Breast epithelium (tissue), 4 donors: ENCODE measurements at regions not wholly inside any gene's neighbourhood (a gene's known extent, or its start where the extent isn't known, plus 50 kb on each side); places are given as distances from the start of the nearest gene placed in this dataset.

ENCODE experiments used
- DNase-seq, 2 donors: peaks; one replicate each; pipeline ENCODE4 v3.0.0-alpha.2; 2019; ENCODE audit warnings: low spot score in 2 of 2
- H3K27ac ChIP-seq, 2 donors: fragments of 200-600 bp; sonication (generic) in 1 of 2; one replicate each; pipeline ENCODE4 v1.5.1; 2016 to 2019; ENCODE audit warnings: mild to moderate bottlenecking in 1 of 2
- H3K27me3 ChIP-seq, 2 donors: fragments of 200-600 bp; sonication (generic) in 1 of 2; one replicate each; pipeline versions ENCODE4 v1.5.1 to v1.6.0; 2017 to 2019; ENCODE audit warnings: control low read depth in 1 of 2, mild to moderate bottlenecking in 1 of 2
- H3K36me3 ChIP-seq: fragments of 200-600 bp; one replicate; pipeline ENCODE4 v1.5.1; 2019
- H3K4me1 ChIP-seq, 2 donors: fragments of 200-600 bp; sonication (generic); one replicate each; pipeline ENCODE4 v1.5.1; 2016 to 2019; ENCODE audit warnings: control low read depth in 1 of 2
- H3K4me3 ChIP-seq, 3 donors: fragments of 200-600 bp; sonication (generic); 1 replicate in 2 of 3; 2 replicates in 1 of 3; pipeline ENCODE4 v1.5.1; 2016 to 2019; ENCODE audit warnings: mild to moderate bottlenecking in 3 of 3, moderate library complexity in 2 of 3
- H3K9me3 ChIP-seq, 2 donors: fragments of 200-600 bp; sonication (generic) in 1 of 2; one replicate each; pipeline ENCODE4 v1.5.1; 2016 to 2019; ENCODE audit warnings: control low read depth in 1 of 2
- POLR2A ChIP-seq: fragments of 450-650 bp; IDR thresholded peaks from one replicate; pipeline ENCODE4 v1.6.1; 2016; ENCODE audit warnings: antibody characterized with exemption, mild to moderate bottlenecking, moderate library complexity
- POLR2AphosphoS5 ChIP-seq, 3 donors: sonication (generic); formaldehyde crosslinking; IDR thresholded peaks; one replicate each; pipeline ENCODE4 v1.6.1; 2017; ENCODE audit warnings: antibody characterized with exemption in 3 of 3
- intact Hi-C: fragments of 100-400 bp; cut with DNase I; formaldehyde crosslinking; loops from one replicate; pipeline ENCODE4 v1.15.1; 2023; ENCODE audit warnings: low total_unique reads
- TF ChIP-seq, protein P1 (sequence below), 3 donors: fragments of 450-650 bp; IDR thresholded peaks; one replicate each; pipeline ENCODE4 v1.5.1; 2016 to 2017; ENCODE audit warnings: antibody characterized with exemption in 3 of 3, mild to moderate bottlenecking in 3 of 3, moderate library complexity in 3 of 3

- Histone ChIP-seq H3K27ac (no peak overlapping the region), H3K4me1 (no peaks in the 10 kb centered on the region), H3K36me3 (no peaks in the 10 kb centered on the region), H3K4me3 (no peak overlapping the region), H3K9me3 (no peaks in the 10 kb centered on the region), H3K27me3 (no peaks in the 10 kb centered on the region)
- TF ChIP-seq POLR2A (no peak), POLR2AphosphoS5 (IDR thresholded peaks at IDR 0.05) (no peak)
- TF ChIP-seq, protein P1, sequence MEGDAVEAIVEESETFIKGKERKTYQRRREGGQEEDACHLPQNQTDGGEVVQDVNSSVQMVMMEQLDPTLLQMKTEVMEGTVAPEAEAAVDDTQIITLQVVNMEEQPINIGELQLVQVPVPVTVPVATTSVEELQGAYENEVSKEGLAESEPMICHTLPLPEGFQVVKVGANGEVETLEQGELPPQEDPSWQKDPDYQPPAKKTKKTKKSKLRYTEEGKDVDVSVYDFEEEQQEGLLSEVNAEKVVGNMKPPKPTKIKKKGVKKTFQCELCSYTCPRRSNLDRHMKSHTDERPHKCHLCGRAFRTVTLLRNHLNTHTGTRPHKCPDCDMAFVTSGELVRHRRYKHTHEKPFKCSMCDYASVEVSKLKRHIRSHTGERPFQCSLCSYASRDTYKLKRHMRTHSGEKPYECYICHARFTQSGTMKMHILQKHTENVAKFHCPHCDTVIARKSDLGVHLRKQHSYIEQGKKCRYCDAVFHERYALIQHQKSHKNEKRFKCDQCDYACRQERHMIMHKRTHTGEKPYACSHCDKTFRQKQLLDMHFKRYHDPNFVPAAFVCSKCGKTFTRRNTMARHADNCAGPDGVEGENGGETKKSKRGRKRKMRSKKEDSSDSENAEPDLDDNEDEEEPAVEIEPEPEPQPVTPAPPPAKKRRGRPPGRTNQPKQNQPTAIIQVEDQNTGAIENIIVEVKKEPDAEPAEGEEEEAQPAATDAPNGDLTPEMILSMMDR (IDR thresholded peaks at IDR 0.05), result no peak
- intact Hi-C loops, result no loop called here
- DNase-seq, result no peak
Observed at GRCh38 chr1:195903203-195903602, 705.0 kb downstream of the KCNT2 start.

DNA sequence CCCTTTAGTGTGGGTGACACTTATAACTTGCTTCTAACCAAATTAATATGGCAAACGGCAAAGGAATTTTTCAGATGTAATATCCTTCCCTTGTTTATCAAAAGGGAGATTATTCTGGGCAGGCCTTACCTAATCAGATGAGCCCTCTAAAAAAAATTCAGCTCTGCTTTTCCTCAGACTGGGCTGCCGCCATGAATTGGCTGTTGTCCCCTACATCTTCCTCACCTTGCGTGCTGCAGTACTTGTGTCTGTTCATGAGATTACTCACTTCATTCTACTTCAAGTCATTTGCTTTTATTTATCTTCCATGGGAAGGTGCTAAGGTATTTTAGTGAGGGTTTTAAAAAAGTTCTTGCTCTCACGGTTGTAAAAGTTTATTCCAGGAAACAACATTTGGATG lies 705.5 kb downstream of the KCNT2 start:
- TF ChIP-seq, protein P1 (IDR thresholded peaks at IDR 0.05), result no peak
- TF ChIP-seq POLR2AphosphoS5 (IDR thresholded peaks at IDR 0.05) (no peak), POLR2A (no peak)
- H3K27ac ChIP-seq, result no peak overlapping the region
- no peaks in the 10 kb centered on the region for H3K9me3 ChIP-seq
- no peak overlapping the region for H3K4me3 ChIP-seq
- H3K36me3 ChIP-seq, result no peaks in the 10 kb centered on the region
- no peaks in the 10 kb centered on the region for H3K4me1 ChIP-seq
- H3K27me3 ChIP-seq, result no peaks in the 10 kb centered on the region
- DNase-seq, result no peak
- intact Hi-C loops, result no loop called here

DNA sequence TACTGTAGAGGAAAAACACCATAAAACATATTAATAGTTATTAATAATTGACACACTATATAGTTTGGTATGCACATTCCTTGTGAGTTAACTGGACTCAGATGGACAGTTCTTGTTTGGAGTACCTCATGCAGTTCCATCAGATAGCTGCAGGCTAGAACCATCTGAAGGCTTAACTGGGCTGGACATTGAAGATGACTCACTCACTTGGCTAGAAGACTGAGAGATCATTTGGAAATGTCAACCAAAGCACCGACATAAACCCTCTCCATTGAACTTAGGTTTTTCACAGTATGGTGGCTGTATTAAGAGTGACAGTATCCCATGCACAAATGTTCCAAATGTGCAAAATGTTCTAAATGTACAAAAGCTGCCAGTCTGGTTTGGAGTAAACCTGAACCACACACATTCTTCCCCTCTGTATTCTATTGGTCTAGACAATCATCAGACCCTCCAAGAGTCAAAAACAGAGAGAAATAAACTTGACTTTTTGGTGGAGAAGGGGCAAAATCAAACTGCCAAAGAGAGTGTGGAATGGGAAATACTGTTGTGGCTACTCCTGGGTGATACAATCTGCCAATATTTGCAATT lies 708.4 kb downstream of the KCNT2 start:
- intact Hi-C loops, result no loop called here
- H3K4me3 ChIP-seq, result no peak overlapping the region
- H3K9me3 ChIP-seq, result no peaks in the 10 kb centered on the region
- no peaks in the 10 kb centered on the region for H3K4me1 ChIP-seq
- DNase-seq, result no peak
- no peak overlapping the region for H3K27ac ChIP-seq
- no peaks in the 10 kb centered on the region for H3K36me3 ChIP-seq
- no peak for TF ChIP-seq POLR2AphosphoS5 (IDR thresholded peaks at IDR 0.05)
- TF ChIP-seq, protein P1 (IDR thresholded peaks at IDR 0.05), result no peak
- H3K27me3 ChIP-seq, result no peaks in the 10 kb centered on the region

DNA sequence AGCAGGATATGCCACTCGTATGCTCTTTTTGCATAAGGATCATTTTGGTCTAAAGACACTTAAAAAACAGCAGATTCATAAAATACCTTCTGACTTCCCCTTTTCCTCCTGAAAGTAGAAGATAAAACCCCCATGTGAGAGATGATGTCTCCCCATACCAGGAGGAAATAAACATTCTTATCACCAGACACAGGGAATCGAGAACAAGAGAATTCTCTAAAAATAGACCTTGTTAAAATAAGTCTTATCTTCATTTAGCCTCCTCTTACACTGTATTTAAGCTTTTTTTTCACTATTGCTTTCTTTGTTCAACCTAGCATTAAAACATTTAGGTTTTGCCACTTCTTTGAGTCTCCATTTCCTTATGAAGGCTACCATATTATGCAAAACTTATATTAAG lies 709.3 kb downstream of the KCNT2 start:
- H3K27me3 ChIP-seq, result no peaks in the 10 kb centered on the region
- no peak overlapping the region for H3K4me3 ChIP-seq
- no peak for DNase-seq
- no peaks in the 10 kb centered on the region for H3K36me3 ChIP-seq
- intact Hi-C loops, result no loop called here
- no peaks in the 10 kb centered on the region for H3K9me3 ChIP-seq
- TF ChIP-seq POLR2AphosphoS5 (IDR thresholded peaks at IDR 0.05) (no peak), POLR2A (no peak)
- TF ChIP-seq, protein P1 (IDR thresholded peaks at IDR 0.05), result no peak
- no peak overlapping the region for H3K27ac ChIP-seq
- H3K4me1 ChIP-seq, result no peaks in the 10 kb centered on the region

DNA sequence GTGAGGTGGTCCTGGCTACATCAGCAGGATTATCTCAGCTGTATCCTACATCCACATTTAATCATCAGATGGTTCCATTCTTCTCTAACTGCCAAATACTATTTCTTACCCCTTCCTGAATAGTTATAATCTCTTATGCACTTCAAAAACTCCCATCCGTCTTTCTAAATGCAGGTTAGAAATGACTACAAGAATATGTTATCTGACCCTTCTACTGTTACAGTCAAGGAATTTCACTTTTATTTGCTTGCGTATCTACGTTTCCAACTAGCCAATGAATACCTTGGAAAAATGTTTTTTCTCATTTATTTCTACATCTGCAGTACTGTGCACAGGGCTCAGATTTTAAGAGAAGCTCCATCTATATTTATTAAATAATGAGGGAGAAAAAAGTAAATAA lies 709.9 kb downstream of the KCNT2 start:
- no peaks in the 10 kb centered on the region for H3K27me3 ChIP-seq
- H3K4me3 ChIP-seq, result no peak overlapping the region
- H3K9me3 ChIP-seq, result no peaks in the 10 kb centered on the region
- H3K36me3 ChIP-seq, result no peaks in the 10 kb centered on the region
- H3K4me1 ChIP-seq, result no peaks in the 10 kb centered on the region
- intact Hi-C loops, result no loop called here
- TF ChIP-seq POLR2AphosphoS5 (IDR thresholded peaks at IDR 0.05), result no peak
- TF ChIP-seq, protein P1 (IDR thresholded peaks at IDR 0.05), result no peak
- no peak for TF ChIP-seq POLR2A
- no peak for DNase-seq
- no peak overlapping the region for H3K27ac ChIP-seq
